NCI-H226 (cell line): ENCODE measurements at regions not wholly inside any gene's neighbourhood (a gene's known extent, or its start where the extent isn't known, plus 50 kb on each side); places are given as distances from the start of the nearest gene placed in this dataset.

ENCODE experiments used
- DNase-seq: peaks from one replicate; pipeline ENCODE4 v3.0.0-alpha.2; 2015

DNA sequence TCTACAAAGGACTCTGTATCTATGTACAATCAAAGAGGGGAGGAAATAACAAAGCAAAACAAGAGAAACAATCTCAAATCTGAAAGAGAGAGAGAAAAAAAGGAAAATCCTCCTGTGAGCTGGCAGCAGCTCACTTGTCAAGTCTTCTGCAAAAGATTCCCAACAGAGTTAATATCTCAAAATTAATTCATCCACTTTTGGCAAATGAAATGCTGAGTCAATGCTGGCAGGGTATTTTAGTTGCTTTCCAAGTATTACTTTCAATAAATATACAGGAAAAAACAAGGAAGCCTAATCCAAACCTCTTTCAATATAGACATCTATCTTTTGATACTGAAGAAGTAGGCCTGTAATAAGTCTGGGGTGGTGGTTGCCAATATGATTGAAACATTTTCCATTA is 613.9 kb upstream of the NEGR1 start:
- no peak for DNase-seq

DNA sequence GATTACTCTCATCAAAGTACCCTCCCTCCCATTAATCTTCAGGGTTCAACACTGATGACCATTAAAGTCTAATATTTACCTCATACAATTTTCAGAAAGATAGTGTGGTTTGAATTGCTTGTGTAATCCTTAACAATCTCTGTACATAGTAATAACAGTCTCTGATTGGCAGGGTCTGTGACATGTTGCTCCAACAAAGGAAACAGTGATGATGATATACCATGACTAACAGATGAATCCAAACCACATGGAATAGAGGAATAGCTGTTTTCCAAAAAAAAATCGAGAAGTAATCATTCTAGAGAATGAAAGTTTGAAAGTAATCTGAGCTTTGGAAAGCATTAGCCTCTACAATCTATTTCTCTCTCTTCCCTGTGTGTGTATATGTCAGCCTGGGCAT is 610.1 kb upstream of the NEGR1 start:
- DNase-seq = no peak

DNA sequence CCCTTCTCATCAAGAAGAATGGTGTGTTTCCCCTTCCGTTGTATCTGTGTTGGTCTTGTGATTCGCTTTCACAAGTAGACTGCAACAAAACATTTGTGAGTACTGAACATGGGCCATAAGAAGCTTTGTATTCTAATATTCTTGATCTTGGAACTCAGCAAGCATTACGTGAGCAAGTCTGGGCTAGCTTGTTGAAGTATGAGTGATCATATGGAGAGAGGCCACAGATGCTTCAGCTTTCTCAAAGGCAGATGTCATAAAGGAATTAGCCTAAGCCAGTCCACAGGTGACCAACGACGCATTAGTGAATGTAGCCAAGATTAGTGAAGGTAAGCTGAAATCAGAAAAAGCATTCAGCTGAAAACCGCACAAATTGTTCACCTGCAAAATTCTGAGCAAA is 609.6 kb upstream of the NEGR1 start:
- DNase-seq = no peak

DNA sequence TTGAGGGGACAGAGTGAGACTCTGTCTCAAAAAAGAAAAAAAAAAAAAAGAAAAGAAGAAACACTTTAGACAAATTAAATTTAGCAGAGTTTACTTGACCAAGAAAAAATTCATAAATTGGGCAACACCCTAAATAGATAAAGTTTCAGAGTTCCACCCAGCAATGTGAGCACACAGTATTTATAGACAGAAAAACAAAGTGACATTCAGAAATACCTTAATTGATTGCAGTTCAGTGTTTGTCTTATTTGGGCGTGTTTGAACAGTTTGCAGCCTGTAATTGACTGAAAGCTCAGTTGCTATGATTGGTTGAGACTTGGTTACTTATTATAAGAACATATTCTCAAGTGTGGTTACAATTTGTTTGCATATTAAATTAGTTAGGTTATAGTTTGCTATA is 603.5 kb upstream of the NEGR1 start:
- DNase-seq = no peak

DNA sequence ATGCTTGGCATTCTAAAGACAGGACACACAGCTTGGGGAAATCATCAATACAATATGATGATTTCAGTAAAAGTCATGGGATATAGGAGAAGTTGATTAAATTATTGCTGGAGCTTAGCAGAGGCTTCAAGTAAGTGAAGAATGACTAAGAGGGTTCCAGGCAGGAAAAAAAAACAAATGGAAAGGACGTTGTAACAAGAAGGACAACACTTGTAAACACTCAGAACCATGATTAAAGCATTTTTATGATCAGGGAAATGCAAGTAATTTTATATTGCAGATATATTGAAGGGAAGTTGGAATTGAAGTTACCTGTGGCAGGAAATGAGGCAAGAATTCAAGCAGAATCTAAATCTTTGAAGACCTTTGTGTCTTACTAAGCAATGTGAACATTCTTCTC is 602.7 kb upstream of the NEGR1 start:
- DNase-seq = no peak

DNA sequence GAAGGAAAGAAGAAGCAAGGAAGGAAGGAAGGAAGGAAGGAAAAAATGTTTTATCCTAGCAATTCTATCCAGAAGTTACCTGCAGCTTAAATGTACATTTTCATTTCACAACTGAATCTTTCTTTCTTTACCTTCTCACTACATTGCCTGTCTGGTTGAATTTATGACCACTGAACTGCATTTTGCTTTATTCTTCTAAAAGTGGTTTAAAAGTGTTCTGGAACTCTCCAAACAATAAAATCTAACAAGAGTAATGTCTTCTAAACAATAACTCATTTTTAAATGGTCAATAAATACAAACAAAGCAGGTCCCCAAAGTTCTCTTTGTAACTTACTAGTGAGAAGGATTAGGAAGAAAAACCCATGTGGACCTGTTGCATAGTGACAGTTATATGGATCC is 587.5 kb upstream of the NEGR1 start:
- no peak for DNase-seq

DNA sequence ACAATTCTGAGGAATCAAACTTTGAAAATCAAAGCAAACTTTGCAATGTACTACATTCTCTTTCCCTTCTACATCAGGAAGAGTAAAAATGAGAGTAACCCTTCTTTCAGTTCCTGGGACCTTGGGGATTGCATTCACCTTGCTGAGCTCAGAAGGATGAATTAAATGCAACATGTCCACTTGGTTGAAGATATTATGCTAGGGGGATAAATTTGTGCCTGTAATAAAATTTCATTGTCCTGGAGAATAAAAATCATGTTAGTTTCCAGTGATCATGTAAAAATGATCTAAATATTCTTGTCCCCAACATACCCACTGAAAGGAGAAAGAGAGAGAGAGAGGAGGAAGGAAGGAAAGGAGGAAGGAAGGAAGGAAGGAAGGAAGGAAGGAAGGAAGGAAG is 587.1 kb upstream of the NEGR1 start:
- DNase-seq = no peak

DNA sequence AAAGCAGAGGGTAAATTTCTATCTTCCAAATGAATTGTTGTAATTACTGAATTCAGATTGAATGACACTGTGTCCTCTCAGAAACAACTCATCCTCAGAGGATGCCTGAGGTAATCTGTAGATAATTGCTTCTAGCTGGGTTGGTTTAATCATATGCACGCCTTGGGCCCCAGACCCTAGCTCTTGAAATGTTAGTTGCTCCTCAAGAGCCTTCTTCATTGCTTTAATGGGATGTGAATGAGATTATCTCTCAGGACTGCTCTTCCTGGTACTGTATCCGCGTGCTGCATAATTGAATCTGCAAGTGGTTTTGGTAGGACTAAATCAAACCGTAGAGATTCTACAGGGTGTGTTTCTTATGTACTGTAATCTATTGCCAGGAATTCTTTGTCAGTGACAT is 569.3 kb upstream of the NEGR1 start:
- DNase-seq = no peak

DNA sequence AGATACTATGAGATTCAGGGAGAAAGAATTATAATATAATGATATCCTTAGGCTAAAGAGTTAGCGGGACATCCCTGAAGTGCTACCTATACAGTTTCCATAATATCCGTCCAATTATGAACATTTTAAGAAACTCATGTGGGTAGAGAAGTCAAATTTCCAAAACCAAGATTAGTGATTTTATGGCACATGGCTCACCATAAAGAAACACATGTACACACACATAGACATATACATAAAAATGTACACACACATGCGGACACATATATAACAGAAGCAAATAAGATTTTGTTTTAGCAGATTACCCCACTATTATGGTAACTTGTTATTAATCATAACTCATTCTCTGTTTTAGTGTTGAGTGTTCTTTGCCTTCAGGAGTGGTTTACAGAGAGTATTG is 566.7 kb upstream of the NEGR1 start:
- DNase-seq = no peak

DNA sequence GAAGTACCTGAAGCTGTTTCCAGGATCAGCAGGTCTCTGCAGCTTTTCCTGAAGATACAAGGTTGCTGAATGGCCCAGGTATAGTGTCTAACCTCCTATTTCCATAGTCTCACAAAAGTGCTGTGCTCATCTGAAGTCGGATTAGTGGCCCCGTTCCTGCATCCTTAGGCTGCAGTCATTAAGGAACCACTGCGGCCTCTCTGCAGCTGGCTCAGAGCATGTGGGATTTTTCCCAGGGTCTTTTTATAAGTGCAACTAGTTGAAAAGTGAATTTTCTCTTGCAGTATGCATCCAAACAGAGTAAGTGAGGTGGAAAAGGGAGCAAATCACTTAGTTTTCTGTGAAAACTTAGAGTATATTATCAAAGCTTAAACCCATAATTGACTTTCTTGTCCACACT is 565.3 kb upstream of the NEGR1 start:
- no peak for DNase-seq

DNA sequence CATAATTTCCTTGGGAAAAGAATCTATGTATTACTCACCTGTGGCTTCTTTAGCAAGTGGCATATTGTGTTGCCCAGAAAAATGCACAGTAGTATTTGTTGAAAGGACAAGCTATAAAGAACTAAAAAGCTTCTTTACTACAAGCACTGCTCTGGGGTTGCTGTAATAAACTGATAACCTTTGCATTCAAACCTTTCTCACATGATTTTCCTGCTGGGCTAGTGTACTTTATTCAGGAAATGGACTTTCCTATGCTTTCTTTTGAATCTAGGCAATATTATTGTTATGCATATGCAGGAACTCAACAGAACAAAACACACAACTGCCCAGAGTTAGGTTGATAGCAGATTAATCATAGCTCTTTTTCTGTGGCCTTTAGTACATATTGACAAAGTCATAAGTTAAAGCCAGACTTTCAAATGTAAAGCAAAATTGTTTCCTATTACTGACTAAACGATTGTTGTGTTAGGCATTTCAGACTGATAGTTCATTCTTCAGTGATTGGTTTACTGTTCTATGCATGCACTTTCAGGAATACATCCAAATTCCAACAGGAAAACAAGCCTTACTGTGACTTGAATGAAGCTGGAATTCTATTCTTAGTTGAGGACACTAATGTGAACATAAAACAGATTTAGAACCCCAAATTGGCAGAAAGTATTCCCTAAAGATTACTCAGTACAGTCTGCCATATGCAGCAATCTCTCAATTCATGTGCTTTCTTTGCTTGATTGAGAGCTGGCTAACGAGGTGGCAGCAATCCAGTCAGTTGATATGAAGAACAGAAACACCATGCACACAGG is 564.3 kb upstream of the NEGR1 start:
- no peak for DNase-seq

DNA sequence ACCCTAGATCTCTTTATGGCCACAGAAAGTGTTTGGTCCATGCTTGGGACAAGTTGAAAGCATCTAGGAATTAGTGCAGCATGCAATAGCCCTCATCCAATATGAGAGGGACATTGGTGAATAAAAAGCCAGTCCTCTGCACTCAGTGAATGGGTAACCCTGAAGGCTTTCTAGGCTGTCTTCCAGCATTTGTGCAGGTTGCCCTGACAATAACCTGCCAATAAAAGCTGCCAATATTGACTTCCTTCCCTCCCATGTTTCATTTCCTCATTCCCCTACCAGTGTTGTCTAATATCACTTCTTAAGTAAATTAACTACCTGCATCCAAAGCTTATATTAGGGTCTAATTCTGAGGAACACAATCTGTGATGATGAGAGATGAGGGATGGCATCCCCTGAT is 563.6 kb upstream of the NEGR1 start:
- DNase-seq = no peak

DNA sequence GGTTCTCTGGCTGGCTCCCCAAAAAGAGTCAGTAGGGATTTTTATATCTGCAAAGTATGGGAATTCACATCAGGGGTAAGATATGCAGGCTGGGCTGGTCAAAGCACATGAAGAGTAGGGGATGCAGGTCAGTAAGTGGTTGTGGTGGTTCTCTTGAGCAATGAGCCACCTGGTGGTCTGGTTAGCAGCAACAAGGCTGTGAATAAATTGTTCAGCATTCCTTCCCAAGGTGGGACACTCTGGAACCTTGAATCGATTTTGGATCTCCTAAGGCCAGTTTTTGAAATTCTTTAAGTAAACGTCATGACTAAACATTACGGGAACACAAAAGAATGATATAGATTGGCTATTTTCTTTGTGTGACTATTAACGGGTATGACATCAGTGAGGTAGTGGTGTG is 563.0 kb upstream of the NEGR1 start:
- DNase-seq = no peak

DNA sequence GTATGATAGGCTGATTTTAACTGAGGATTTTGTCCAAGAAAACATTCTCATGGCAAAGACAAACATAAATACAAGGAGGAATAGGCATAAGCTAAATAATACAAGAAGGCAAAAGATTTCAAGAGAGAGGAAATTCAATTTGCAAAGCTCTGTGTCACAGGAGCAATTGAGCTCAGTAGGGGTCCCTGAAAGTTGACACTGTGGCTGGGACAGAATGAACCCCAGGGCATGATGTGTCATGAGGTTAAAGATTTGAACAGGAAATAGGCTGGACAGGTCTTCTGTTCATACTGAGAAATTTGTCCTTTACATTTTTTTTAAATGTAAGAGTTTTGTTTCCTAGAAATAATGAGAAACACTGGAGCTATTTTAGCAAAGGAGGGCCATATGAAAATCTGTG is 555.4 kb upstream of the NEGR1 start:
- no peak for DNase-seq

DNA sequence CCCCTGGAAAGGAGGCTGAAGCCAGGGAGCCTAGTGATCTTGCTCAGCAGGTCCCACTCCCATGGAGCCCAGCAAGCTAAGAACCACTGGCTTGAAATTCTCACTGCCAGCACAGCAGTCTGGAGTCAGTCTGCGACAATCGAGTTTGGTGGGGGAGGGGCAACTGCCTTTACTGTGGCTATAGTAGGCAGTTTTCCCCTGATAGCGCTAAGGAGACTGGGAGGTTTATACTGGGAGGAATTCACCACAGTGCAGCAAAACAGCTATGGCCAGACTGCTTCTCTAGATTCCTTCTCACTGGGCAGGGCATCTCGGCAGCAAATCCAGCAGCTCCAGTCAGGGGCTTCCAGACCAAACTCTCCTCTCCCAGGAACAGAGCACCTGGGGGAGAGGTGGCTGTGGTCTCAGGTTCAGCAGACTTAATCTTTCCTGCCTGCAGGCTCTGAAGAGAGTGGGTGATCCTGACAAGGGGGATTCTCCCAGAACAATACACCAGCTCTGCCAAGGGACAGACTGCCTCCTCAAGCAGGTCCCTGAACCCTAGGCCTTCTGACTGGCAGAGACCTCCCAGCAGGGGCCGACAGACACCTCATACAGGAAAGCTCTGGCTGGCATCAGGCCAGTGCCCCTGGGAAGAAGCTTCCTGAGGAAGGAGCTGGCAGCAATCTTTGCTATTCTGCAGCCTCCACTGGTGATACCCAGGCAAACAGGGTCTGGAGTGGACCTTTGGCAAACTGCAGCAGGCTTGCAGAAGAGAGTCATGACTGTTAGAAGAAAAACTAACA is 548.5 kb upstream of the NEGR1 start:
- no peak for DNase-seq

DNA sequence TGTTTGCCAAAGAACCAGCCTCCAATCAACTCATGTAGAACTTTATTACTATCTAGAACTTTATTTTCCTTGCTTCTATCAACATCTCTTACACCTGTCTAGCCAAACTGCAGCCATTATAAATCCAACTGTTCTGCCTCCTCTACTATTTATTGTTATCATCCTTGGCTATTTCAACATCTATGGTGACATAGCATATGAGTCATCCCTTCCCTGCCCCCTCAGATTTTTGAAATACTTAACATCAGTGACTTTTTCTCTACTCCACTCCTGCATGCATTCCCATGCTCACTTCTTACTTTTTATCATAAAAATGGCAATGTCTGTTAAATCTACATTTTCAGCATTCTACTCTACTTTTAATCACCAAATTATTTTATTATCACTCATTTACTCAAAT is 544.9 kb upstream of the NEGR1 start:
- no peak for DNase-seq

DNA sequence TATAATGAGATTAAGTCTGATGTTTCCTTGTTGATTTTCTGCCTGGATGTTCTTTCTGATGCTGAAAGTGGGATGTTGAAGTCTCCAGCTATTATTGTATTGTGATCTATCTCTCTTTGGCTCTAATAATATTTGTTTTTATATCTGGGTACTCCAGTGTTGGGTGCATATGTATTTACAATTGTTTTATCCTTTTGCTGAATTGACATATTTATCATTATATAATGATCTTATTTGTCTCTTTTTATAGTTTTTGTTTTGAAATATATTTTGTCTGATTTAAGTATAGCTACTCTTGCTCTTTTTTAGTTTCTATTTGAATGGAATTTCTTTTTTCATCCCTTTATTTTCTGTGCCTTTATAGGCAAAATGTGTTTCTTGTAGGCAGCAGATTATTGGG is 522.2 kb upstream of the NEGR1 start:
- DNase-seq = no peak

DNA sequence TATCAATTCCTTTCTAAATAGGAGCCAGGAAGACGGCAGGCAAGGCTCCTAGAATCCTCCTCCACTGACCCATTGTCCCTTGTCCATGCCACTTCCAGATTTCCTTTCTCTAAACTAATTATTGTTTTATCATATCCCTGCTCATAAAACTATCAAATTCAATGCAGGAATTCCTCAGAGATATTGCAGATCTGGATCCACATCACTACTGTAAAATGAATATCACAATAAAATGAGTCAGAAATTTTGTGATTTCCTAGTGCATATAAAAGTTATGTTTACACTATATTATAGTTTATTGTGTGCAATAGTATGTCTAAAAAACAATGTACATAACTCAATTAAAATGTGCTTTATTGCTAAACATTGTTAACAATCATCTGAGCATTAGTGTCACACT is 498.7 kb upstream of the NEGR1 start:
- DNase-seq = no peak

DNA sequence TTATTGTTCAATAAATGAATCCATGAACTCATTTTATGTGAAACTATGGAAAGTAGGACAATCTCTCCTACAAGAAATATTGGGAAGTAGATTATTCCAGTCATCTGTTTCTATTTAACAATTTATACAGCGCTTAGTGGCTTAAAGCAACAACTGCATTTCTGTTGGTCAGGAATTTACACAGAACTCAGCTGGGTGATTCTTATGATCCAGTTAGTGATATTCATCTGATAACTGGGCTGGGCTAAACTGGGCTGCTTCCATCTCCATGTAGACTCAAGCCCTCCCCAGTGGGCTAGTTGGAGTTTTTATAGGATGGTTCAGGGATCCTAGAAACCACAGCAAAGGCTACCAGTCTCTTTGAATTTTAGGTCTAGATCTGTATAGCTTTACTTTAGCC is 497.9 kb upstream of the NEGR1 start:
- no peak for DNase-seq

DNA sequence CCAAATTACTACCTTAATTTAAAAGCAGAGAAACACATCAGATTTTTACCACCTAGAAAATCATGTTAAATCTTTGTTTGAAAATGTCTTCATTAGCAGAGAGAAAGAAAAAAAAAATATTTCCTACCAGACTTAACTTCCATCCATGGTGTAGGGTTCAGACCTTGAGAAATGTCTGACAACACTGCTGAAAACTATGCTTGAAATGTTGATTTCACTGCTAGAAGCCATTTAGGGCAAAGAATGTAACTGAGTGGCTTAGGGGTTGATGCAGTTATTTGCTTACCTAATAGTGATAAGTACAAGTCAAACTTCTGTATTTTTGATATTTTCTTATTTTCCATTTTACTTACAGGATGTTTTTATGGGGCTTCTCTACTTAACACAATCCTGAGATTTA is 495.6 kb upstream of the NEGR1 start:
- no peak for DNase-seq

DNA sequence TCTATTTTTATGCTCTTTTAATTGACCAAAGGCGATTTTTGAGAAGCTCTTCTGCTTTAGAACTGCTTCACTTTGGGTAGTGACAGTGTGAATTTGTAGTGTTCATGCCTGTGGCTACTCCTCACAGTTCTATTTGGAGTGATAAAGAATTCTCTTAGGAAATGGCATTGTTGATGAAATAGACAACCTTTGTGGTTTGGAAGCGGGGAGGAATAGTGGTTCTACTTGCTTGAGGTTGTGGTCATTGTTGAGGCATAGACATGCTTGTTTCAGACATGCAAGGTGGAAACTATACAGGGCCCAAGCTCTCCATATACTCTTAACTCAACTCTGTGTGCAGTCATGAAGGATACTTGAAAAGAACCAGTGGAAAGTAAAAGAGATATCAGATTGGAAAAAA is 481.1 kb upstream of the NEGR1 start:
- DNase-seq = no peak

DNA sequence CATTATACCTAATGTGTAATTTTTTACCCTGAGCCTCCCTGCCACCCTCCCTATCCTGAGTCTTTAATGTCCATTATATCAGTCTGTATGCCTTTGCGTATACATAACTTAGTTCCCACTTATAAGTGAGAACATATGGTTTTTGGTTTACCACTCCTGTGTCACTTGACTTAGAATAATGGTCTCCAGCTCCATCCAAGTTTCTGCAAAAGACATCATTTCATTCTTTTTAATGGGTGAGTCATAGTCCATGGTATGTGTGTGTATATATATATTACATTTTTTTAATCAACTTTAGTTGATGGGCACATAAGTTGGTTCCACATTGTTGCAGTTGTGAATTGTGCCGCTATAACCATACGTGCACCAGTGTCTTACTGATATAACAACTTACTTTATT is 477.1 kb upstream of the NEGR1 start:
- DNase-seq = no peak

DNA sequence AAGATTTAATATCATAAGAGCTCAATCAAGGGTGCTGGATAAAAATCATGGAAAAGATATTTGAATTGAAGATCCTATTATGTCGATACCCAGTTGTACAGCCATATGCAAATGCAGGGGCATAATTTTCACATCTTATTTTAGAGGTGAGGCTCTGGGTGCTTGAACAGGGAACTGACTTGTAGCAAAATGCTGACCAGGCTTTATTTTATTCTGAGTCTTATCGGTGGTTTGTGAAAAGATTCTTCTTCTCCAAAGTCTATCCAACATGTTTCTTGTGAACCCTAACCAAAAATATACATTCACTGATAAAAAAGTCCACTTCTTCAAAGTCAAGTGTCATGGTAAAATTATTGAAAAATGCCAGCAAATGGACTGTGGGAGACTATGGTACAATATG is 475.5 kb upstream of the NEGR1 start:
- DNase-seq = no peak

DNA sequence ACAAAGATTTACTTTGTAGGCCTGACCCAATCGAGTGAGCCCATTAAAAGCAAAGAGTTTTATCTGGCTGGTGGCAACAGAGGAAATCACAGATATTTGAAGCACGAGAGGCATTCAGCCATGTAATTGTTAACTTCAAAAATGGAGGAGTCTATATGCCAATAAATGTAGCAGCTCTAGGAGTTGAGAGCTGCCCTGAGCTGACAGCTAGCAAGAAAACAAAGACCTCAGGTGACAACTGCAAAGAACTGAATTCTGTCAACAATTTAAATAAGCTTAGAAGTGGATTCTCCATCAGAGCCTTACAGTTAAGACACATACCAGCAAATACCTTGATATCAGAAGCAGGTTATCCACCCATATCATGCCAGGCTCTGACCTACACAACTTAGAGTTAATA is 463.1 kb upstream of the NEGR1 start:
- no peak for DNase-seq

DNA sequence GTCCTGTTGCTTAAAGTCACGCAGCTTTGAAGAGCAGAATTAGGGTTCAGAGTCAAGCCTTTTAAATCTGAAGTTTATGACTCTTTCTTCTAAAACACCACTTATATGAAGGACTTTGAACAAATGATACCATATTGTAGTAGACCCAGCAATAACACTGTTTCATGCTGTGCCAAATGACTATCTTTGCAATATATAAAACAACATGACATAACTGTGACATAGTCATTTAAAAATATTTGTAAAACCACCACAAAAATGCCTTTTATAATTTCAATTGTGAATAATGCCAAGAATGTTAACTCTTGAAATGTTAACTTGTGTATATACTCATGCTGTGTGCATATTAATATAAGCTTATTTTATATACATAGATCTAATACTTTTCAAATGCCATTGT is 452.1 kb upstream of the NEGR1 start:
- DNase-seq = no peak
